ENCODE measurements at regions not wholly inside any gene's neighbourhood (a gene's known extent, or its start where the extent isn't known, plus 50 kb on each side); places are given as distances from the start of the nearest gene placed in this dataset.

- TF ChIP-seq CTCF (IDR thresholded peaks at IDR 0.05) (no peak), POLR2A (IDR thresholded peaks at IDR 0.05) (no peak)
Observed at GRCh38 chr4:77269505-77269904, 112.5 kb downstream of the CCNG2 start.

All from thyroid gland (tissue), 4 donors.